ENCODE measurements at regions not wholly inside any gene's neighbourhood (a gene's known extent, or its start where the extent isn't known, plus 50 kb on each side); places are given as distances from the start of the nearest gene placed in this dataset.

DNA sequence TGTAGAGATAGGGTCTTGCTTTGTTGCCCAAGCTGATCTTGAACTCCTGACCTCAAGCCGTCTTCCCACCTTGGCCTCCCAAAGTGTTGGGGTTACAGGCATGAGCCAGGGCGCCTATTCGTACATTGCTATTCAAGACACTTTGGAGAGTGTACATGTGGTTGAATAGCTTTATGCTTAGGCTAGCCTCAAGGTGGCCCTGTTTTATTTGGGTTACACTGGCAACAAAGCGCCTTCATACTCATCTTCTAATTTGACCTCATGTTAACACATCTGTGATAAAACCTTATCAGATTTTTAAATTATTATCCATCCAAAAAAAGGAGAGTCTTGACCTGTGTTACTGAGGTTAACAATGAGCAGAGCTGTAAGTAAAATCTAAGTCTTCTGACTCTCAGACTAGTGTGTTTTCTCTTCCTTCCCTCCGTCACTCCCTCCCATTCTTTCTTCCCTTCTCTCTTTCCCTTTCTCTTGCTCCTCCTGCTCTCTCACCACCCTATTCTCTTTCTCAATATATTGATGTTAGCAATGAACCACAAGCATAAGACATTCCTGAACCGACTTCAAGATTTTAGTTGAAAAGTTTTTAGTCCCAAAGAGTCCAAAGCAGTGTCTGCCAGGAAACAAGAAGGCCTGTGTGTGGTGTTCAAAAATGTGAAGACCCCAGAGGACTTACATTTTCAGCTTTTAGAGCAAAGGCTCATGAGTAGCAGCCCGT, 603.7 kb upstream of the CFAP20DC start:
- no peak for DNase-seq

DNA sequence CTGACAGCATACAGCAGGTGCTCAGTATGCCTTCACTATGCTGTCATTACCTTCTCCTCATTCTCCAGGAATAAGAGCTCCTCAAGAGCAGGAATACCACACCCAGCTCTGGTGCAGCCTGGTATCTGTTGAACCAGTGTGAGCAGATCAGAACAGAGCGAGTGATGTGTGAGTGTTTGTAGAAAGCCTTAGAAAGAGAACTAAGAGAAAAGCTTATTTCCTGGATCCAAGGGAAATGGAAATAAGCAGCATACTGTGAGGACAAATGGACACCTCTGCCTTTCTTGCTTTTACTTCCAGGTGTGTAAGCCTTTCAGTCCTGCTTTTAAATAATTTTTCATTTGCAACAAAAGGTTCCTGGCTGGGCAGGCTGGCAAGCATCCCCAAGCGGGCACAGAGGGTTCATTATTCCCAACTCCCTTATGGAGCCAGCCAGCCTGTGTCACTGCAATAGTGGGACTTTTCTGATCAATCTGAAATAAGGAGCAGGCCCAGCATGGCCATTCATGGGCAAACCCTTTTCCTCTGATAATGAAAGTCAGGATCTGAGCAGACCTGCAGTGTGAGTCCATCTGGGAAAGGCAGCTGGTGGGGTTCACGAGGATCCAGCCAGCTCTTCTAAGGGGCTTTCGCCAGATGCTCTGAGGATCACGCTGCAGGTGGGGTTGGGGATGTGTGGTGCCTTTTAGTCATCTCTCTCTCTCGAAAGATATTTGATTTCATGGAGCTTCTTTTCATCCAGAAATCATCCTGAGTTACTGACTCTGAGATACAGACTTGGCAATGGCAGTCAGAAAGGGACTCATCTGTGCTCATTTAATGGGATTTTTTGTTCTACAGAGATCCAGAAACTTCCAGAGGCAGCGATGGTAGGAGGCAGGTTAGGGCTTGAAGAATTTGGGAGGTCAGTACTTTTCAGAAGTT, 594.9 kb upstream of the CFAP20DC start:
- DNase-seq: no peak

DNA sequence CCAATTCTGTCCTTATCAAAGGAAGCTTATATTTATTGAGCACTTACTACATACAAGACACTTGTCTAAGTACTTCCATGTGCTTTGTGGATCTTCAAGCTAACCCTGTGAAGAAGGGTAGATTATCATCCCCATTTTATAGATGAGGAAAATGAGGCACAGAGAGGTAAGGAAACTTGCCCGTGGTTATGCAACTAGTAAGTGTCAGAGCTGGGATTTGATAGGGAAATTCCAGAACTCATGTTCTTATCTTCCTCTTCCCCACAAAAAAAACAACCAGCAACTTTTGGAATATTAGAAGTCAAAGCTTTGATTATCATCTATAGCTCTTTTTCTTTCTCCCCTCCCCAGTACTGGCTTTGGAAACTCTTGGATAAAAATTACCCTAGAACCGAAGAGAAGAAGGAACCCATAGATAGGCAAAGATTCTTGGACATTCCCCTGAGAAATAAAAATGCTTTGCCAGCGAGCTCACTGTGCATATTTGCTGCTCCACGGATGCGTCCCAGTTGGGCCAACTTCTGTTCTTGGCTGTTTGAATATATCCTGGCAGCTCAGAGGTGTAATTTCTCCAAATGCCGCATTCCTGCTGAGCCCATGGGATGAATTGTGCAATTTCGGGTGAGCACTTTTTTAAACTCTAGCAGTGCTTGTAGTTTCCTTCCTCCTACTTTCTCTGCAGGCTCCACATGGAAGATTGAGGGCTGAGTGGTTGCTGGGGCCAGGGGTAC, 591.5 kb upstream of the CFAP20DC start:
- DNase-seq: no peak

DNA sequence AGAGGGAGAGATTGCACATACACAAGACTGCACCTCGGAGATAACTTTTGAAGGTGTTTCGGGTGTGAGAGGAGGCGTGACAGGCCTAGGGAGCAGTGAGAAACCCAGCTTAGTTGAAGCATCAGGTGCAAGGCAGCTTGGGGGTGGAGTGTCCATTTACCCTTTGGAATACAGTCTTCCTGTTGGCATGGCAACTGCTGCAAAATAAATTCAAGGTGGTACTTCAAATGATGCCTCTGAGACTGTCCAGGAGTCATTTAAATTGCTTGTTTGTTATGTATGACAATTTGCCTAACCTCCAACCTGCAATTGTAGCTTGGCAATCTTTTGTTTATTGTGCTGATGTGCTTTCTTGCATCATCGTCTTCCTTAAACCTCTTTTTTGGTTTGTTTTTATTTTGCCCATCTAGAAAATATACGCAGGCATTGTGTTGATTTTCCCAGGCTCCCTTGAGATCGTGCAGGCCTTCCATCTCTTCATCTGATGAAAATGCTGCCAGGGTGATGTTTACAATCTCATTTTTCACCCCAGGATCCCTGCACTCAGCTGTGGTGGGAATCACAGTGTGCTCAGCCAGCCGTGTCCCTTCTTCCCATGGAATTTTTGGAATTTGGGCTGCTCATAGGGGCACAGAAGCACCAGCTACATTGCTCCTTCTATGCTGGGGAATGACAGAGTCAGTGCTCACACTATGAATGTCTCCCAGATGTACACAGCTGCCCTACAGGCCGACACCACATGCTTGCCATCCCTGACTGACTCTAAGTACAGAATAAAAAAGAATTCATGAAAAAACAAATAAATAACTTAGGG, 583.1 kb upstream of the CFAP20DC start:
- peak; percentile 17 for DNase-seq

DNA sequence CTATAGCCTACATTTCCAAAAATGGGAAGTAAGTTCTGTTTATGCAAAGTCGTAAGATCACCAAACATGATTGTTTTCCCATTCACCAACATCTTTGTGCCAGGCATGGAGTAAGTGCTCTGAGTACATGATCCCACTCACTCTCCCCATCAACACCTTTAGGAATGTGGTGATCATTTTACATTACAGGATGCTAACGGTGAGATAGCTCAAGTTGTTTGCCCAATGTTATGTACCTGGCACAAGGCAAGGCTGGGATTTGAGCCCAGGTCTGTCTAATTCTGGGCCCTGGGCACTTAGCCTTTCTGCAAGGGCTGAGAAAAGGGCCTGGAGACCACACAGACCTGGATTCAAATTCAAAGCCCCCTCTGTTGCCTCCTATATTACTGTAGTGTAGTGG, 581.7 kb upstream of the CFAP20DC start:
- no peak for DNase-seq

DNA sequence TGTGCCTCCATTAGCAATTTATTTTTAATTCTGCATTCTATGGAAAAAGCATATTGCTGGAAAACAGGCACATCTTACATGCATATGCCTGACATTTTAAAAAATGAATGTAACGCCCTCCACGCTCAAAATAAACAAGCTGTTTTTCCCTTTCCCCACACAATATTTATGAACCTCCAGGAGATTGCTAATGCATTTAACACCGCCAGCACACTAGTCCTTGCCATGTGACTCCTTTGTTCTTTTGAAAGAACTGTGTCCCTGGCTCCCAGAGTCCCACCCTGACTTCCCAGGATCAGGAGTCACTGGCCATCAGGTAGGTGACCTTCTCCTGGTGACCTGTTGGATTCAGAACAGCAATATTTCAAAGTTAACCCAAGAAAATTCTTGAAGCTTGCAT, 571.2 kb upstream of the CFAP20DC start:
- no peak for DNase-seq

DNA sequence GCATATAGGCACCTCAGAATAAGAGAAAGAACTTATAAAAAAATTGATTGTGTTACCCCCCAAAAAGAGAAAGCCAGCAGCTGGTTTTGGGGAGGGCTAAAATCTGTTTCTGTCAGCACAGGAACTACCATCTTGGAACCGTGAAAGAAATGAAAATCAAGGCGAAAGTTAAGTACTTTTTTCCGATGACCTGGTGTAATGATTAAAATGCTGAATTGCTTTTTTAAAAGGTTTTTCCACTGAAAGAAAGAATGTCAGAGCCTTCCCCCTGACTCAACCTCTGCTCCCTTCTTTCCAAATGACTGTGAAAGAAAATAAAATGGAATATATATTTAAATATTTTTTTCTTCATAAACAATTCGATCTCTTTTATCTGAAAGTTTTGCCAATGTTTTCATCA, 570.5 kb upstream of the CFAP20DC start:
- no peak for DNase-seq

DNA sequence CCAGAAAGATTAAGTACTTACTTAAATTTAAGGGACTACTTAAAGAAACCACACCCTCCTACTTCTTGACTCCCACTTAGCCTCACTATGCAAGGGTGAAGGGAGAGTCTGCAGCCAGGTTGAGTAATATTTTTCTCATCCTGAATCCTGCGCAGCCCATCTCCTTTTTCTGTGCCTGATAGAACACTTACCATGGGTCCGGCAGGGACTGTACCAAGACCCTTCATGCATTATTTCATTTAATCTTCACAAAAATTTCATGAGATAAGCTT, 562.6 kb upstream of the CFAP20DC start:
- no peak for DNase-seq

DNA sequence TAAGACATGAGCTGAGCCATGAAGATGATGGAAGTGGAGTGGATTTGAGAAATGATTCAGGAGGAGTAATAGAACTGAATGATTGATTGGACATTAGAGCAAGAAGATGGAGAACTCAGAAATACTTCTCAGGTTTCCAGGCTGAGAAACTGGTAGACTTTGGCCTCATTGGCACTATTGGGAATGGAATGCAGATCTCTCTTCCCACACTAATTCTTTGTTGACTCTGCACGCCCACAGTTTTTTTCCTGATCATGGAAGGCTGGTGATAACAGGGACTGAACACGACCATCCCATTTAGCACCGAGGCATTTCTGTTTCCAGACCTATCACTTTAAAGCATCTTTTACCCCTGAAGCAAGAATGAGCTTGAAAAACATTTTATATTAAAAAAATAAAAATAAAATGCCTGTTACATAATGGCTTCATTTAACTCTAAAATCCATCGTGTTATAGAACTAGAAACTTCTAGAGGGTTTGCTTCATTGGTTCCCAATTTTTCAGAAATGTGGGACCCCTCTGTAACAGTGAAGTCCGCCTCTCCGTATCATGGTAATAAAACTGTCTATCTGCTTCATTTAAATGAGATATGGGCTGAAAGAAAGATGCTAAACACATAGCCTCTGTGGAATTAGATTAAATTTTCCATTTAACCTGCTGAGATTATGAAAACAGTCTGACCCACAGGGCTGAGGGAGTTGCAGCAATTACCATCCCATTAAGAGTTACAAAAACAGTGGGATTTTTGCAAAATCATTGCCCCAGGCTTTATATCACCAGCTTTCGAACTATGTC, 562.0 kb upstream of the CFAP20DC start:
- DNase-seq: no peak

DNA sequence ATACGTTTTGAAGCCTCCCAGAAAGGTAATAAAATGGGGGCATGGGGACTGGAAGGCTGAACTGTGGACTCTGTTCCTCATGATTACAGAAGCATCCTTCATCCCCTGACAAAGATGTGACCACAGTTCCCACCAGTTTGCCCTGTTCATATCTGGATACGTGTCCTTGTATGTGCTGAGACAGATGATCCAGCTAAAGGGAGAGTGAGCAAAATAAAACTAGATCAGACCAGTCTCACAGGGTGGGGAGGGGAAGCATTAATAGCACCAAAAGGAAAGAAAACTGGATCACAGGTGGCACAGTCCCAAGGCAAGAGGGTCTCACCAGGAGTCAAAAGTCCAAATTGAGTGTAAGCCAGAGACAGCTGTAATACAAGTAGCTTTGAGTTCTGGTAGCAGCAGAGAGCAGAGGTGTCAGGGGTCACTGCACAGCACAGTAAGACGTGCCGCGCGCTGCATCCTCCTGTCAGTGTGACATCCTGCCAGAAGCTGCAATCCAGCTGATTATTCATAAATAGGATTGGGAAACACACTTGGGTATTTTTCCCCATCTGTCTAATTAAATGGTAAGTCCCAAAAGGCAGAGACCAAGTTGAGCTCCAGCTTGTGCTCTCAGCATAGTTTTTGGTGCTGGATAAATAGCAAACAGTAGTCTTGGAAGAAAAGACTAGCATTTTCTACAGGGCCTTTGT, 560.0 kb upstream of the CFAP20DC start:
- peak; percentile 54 for DNase-seq

DNA sequence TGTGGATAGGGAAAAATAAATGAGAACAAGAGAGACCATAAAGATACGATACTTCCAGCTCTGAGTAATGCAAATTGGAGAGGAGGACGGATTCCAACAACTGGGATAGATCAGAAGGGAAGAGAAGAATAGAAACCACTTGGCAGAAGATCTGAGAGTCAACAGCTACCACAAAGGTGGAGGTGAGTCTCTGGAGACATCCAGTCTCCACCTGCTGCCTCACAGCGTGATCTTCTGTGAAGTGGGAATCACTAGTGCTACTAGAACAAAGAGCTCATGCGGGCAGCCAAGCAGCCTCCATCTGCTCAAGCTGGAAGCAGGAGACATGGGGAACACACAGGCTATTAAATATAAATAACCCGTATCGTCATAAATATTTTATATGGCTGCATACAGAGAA, 558.5 kb upstream of the CFAP20DC start:
- no peak for DNase-seq

DNA sequence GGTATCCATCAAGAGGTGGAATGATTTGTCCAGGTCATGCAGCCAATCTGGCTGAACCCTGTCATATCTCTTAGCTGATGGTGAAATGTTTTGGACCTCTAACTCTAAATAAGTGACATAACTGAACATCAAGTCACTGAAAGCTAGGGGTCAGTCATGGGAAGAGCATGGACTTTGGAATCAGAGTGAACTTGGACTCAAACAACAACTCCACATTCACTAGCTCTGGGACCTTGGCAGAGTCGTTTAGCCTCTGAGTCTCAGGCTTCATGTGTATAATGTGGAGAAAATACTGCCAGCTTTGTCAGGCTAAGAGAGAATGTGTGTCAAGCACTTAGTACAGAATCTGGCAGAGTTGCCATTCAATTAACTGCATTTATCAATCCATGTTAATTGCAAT, 557.8 kb upstream of the CFAP20DC start:
- no peak for DNase-seq

DNA sequence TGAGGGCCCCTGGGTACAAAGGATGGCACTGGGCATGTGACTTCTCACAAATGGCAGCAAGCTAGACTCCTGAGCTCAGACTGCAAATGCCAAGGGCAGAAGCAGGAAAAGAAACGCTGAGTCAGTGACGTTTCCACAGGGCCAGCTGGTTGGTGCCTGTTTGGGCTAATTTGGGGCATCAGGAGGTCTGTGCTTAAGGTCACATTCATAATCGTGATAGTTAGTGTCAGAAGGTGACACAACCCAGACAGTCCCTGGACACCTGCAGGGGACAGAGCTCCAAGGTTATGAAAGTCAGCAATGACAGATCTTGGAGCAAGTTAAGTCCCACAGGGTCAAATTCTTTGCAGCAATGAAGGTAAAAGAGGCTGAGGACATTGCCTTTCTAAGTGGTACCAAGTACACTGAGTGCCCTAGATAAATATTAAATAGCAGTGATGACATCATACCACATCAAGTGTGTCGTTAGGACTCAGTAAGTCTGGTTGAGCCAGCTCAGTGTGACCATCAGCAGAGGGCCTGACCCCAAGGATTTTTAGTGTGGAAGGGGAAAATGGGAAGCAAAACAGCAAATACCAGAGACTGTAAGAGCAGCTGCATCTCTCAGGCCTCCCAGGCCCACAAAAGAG, 556.9 kb upstream of the CFAP20DC start:
- no peak for DNase-seq

DNA sequence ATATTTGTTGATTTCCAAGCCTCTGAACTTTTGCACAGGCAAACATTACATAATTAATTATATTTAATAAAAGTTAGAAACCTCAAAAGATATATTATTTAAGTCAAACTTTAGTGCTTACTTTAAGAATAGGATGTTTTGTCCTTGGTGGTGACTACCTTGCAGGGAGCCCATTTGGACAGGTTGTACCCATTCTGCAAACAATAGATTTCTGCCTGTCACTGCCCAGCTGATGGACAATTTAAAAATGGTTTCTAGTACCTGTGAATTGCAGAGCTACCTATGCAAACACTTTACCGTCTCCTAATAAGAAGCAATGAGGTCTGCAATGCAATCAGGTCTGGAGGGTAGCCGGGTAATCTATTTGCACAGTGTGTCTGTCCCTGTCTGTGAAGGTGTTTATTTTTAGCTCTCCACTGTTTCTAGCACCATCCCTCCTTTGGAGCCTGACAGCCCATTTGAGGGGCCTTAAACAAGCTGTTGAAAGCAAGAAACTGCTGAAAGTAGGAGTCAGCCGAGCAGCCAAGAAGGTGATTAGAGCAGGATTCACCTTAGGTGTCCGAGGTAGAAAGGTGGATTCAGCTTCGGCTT, 556.2 kb upstream of the CFAP20DC start:
- no peak for DNase-seq

DNA sequence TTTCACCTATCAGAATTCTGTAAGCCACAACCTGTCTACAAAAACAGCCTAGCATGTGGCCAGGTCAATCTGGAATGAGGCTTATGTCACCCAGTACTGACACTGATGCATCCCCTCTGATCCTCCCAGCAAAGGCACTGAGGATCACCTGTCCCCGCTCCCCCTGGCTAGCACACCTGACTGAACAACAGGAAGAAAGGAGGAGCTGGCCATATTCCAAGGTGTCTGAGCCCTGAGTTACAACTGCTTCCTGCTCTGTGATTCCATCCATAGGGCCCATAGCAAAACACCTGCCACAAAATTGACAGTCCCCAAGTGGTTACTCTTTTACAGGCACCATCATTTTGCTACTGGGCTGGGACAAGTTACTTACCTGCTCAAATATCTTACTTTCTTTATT, 555.5 kb upstream of the CFAP20DC start:
- DNase-seq: no peak

DNA sequence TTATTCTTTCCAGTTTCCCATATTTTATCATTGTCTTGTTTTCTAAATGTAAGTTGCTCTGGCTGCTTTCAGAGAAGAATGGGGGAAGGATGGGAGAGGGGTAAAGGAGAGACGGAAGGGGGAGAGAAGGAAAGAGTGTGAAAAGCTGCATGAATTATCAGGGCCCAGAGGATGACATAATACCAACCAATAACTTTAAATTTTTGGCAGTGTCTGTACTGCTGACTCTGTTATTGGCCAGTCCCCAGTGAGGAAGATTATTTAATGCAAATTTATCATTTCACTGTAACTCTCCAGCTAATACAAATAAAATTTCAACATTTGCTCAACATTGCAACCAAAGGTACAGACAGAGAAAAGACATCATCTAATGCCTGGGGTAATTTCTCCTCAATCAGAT, 551.7 kb upstream of the CFAP20DC start:
- no peak for DNase-seq

DNA sequence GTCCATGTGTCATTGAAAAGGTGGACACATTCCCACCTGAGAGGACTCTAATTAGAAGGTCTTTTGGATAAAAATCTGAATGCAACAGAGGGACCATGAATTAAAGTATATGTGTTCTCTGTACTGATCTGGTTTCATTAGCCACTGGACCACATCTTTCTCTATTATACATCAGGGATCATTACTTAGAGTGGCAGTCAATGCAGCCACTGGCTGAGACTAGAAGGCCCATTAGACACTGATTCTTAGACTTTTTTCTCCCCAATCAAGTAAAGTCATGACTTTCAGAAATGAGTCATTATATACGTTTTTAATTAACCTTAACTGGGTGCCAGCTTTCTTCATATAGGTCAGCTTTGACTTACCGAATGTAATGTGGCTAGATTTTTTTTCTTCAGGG, 550.8 kb upstream of the CFAP20DC start:
- no peak for DNase-seq

DNA sequence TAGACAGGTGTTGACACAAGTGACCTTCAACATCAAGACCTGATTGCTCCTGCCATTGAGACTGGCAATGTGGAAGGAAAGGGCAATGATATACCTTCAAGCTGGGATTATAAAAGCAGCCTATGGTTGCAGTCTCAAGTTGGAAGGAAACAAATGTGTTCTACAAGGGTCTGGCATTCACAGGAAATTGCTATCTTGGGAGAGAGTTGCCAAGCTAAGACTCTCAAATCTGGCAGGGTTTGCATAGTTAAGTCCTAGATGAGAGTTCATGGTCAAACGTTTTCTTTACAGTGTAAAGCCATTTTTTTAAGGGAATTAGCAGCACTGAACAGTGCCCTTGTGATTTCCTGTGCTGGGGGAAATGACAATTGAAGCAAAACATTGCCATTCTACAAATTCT, 546.9 kb upstream of the CFAP20DC start:
- no peak for DNase-seq

DNA sequence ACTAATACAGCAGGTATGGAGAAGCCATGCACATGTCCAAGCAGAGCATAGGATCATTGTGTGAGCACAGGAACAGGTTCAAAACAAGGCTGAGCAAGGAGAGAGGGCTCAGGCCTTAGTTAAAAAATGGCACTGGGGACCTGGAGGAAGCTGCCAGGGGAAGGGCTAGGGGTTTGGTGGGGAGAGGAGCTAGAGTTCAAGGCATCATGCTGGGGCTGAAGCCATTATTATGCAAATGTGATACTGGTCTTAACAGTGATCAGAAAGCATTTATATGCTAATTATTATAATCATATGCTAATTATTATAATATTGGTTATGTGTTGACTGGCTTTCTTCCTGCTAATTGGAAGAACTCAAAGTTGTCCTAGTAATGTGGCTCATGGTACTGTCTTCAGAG, 546.0 kb upstream of the CFAP20DC start:
- DNase-seq: no peak

DNA sequence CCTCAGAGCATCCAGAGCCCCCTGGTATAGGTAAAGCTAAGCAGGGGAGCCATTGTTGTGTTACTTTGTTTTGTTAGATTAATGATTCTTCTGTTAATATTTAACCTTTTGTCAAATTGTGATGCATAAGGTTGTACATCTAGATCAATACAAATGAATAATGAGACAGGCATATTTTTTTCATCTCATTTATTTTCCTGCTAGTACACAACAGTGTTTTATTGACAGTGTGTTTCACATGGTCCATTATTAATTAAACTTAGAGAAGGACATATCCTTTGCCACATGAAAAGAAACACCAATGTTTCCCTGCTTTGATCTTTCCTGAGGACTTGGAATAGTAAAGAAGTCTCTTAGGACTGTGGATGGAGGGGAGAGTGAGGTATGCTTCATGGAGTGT, 543.6 kb upstream of the CFAP20DC start:
- no peak for DNase-seq
